ENCODE measurements at regions not wholly inside any gene's neighbourhood (a gene's known extent, or its start where the extent isn't known, plus 50 kb on each side); places are given as distances from the start of the nearest gene placed in this dataset.

DNA sequence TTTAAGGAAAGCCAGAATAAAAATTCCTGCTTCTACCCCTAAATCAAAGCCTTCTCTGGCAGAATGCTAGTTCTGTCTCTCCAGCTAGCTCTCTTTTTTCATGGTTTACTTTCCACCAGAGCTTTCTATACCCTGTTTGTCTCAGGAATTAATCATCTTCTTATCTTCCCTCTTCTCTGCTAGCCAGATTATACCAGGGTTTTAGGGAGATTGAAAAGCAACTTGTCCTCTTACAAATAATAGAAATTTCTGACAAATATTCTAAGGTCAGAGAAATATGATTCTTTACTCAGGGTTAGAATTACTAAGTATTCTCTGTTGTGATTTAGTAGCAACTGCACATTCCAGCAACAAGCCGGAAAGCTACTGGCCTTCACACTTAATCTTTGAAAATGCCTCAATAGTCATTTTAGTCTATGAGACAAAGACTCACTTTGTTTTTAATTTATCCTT, 166.4 kb downstream of the TANC2 start:
- DNase-seq (ENCODE audit: low read depth) = no peak

DNA sequence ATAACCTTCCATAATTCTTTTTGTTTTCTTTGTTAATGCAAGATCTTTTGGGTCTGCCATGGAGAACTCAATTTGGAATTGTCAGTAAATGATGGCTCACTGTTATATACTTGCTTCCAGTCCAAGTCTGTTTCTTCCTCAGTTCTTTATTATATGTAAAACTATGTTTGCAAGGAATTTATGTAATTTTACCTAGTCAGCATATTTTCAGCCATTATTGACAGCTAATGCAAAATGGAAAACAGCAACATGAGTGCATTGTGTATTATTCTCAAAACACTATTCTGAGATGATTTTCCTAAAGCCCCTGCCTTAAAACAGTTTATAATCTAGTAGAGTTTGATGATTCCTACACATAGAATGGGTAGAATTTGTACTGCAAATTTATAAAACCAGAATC, 167.5 kb downstream of the TANC2 start:
- no peak for DNase-seq (ENCODE audit: low read depth)

GRCh38 chr17:63134867-63135266, 168.8 kb downstream of the TANC2 start:
- DNase-seq (ENCODE audit: low read depth) = no peak

DNA sequence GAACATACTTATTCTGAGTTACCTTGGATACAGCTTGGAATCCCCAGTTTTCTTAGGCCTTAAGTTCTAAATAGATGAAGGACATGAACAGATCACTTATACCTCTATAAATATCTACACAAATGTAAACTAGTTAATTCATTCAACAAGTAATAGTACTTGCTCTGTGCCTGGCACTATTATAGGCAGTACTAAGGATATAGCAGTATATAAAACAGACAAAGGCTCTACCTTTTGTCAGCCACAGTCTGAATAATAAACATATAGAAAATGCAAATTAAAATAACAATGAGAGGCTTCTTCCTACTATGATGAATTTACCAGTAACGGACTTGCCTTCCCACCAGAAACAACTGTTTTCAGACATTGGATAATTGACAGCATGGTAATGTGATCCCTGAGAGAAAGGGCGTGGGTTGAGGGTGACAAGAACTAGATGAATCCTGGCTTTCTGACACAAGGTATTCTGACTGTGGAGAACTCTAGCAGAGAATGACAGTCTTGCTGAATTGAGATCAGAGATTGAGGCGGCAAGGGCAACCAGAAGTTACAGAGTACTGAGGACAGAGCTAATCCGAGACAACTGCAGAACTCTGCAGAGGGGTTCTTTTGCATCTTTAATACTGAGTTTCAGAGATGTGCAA, 170.5 kb downstream of the TANC2 start:
- no peak for DNase-seq (ENCODE audit: low read depth)

DNA sequence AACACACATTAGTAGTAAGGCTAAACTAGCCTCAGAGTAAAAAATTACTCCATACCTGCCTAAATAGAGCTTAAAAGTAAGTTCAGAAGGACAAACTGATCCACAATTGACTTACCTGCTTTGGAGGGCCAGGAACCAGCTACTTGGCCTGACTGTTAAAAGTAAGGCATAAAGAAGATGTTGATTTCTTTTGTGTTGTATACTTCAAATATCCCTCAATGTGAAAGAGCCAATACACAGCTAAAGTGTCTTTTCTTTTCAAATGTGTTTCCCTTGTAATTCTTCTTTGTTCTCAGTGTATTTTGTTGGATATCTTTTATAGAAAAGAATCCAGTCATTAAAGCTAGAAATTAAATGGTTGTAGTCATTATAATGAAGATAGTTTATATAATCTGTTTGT, 171.1 kb downstream of the TANC2 start:
- DNase-seq (ENCODE audit: low read depth) = no peak

DNA sequence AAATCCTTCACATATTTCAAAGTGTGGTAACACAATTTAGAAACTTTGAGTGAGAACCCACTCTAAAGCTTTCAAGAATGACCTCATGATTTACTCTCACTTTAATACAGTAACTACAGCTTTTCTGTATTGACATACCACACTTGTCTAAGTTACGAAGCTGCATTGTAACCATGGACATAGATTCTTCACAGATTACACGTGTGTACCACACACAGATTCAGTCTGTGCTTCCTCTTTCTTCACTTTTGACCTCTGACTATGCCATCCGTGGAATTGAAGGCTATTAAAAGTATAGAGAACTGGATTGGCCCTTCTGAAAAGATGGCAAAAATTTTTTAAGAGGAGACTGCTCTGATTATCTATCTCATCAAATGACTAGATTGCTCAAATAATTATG, 172.7 kb downstream of the TANC2 start:
- no peak for DNase-seq (ENCODE audit: low read depth)

- no peak for DNase-seq (ENCODE audit: low read depth)
Observed at GRCh38 chr17:63139356-63139755, 173.3 kb downstream of the TANC2 start.

GRCh38 chr17:63140255-63140654, 174.2 kb downstream of the TANC2 start:
- DNase-seq (ENCODE audit: low read depth) = no peak

DNA sequence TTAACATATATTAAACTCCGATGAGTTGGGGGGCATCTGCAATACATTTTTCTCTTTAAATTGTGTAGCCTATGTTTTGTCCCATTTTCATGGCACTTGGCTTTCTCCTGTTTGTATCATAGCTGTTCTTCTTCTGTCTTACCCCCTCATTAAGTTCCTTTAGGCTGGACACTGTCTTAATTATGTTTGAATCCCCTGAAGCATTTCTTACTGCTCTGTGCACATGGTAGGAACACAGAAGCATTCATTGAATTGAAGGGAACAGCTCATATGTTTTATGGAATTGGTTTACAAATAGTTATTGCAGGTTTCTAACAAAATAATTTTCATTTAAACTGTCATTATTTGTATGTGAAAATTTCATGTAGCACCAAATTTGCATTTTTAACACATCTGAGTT, 176.8 kb downstream of the TANC2 start:
- no peak for DNase-seq (ENCODE audit: low read depth)

DNA sequence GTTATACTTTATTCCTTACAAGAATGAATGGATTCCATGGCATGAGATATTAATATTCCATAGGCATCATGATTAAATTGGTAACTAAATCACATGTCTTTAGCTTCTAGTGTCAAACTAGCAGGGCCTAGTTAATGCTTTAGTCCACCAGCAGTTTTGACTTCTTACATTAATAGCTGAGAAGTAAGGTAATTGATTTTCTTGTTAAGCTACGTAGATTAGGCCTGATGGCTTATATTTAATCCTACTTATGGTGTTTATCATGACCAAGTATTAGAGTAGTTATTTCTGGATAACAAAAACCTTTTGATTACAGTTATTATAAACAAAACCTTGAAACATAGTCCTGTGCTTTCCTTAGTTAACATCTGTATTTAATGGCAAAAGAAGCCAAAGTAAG, 184.5 kb downstream of the TANC2 start:
- no peak for DNase-seq (ENCODE audit: low read depth)

- no peak for DNase-seq (ENCODE audit: low read depth)
Observed at GRCh38 chr17:63150994-63151464, 185.0 kb downstream of the TANC2 start.

DNA sequence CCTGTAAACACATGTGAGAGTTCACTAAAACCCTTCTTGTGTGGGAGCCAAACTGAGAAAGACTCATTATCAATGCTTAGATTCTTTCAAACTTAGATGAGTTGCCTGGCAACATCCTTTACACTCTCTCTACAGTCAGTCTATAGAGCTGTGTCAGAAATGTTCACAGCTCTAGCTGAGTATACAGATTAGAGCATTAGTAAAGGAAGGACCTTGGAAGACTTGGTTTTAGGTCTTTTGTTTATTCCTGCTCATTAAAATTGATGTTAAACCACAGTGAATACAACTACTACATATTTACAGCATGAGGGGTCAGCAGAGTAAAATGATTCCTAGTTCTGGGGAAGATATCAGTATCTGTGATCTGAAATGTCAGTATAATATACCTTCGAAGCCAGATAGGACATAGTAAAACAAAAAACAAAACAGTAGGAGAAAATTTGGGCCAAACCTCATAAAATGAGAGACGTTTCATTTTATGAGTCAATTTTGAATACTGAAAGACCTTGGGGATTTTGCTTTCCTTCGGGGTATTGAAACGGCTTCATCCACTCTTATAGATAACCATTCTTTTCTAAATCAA, 186.0 kb downstream of the TANC2 start:
- DNase-seq (ENCODE audit: low read depth) = no peak

- DNase-seq (ENCODE audit: low read depth) = no peak
Observed at GRCh38 chr17:63153488-63153887, 187.5 kb downstream of the TANC2 start.

GRCh38 chr17:63154586-63155244, 188.7 kb downstream of the TANC2 start:
- no peak for DNase-seq (ENCODE audit: low read depth)

DNA sequence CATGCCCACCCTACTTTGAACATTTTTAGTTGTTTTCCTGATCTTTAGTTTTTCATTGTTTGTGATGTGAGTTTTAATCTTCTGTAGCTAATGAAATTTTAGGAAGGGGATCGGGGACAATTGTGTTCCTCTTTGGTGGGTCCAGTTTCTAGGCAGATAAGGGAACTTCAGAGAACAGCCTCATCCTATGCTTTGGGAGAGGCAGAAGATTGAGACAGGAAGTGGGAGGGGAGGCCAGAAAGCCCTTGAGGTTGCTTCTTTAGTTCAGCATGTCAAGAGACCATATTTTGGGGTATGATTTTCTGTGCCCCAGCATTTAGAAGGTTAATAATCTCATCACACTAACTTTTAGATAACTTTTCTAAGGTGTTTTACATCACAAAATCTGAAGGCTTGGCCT, 191.0 kb downstream of the TANC2 start:
- no peak for DNase-seq (ENCODE audit: low read depth)

DNA sequence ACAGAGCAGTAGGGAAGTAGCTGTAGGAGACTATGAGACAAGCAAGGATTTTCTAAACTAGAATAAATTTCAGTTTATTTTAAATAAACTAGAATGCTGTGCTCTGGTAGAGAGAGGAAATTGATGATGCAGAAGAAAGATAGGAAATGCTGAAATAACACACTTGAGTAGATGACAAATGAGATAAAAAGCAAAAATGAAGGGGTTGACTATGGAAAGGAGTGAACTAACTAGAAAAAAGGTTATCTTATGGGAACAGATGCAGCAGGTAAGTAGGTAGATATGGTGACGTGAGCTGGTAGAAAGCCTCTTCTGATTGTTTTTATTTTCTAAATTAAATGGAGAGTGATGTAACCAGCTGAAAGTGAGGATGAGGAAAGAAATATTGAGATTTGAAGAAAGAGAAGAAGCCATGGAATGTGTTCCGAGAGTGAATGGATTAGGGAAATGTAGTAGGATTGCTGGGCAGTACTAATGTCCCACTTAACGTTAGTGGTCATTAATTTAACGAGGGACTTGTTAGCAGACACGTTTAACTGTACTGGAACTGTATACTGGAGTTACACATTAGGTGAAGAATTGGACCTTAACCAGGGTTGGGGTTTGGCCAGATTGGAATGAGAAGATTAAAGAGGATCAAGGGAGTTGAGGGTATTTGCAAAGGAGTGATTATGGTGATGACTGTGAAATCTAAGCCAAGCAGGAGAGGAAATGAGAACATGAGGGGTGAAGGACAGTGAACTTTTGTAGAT, 196.5 kb downstream of the TANC2 start:
- DNase-seq (ENCODE audit: low read depth) = no peak

GRCh38 chr17:63163158-63163520, 197.1 kb downstream of the TANC2 start:
- no peak for DNase-seq (ENCODE audit: low read depth)

GRCh38 chr17:63165400-63165799, 199.4 kb downstream of the TANC2 start:
- no peak for DNase-seq (ENCODE audit: low read depth)

DNA sequence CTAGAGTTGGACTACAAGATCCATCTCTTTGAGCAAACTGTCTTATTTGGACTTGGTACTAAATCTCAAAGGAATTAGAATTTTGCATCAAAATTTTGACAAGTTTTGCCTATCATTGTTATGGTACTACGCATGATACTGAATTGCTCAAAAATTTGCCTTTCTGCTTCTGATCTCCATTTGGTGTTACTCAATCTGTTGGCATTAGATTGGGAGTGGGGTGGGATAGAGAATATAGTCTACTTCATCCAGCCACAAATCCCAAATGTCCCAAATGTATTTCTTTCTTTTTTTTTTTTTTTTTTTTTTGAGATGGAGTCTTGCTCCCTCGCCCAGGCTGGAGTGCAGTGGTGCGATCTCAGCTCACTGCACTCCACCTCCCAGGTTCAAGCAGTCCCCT, 204.8 kb downstream of the TANC2 start:
- no peak for DNase-seq (ENCODE audit: low read depth)

DNA sequence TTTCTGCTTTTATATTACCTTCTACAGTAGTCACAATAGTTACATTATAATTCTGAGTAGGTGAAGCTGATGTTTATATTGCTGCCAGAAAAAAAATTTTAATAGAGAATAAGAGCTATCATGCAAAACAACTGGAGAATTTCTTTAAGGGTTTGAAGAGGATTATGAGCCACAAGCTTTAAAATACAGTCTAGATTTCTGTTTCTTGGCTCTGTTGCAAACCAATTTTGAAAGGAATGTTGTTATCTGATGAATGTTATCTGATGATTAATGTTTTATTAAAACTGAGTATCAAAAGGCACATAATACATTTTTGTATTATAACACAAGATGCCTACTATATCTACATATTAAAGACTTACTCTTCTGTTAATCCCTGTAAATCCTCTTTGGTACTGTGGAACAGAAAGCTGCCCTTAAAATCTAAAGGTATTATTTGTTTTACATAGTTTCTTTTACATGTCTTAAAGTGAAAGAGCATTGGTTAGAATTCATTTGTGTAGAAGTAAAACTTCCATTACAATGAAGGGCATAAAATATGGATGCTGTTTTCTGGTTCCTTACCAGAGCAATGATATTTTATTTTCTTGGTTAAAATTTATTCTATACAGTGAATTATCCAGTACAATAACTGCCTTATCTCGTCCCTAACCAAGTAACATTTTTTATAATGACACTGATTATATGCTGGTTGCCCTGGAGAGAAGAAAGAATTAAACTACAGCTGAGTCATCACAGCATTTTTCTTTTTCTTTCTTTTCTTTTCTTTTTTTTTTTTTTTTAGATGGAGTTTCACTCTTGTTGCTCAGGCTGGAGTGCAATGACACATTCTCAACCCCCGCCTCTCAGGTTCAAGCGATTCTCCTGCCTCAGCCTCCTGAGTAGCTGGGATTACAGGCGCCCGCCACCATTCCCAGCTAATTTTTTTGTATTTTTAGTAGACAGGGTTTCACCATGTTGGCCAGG, 205.7 kb downstream of the TANC2 start:
- DNase-seq (ENCODE audit: low read depth) = no peak

DNA sequence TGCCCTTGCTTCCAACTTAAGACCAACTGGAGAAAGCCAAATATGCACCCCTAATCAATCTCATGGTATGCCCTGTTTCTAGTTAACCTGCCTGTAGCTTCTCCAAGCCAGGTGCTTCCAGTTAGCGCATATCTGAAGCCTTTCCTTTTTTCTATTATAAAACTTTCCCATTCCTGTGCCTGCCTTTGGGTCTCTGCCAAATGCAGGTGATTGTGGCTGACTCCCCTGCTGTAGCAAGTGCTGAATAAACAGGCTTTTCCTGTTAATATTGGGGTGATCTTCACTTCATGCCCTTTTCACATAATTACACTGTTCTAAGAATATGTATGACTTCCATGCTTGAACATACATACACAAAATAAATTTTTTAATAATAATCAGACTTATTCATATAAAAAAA, 207.4 kb downstream of the TANC2 start:
- no peak for DNase-seq (ENCODE audit: low read depth)

GRCh38 chr17:63173903-63174302, 207.9 kb downstream of the TANC2 start:
- no peak for DNase-seq (ENCODE audit: low read depth)

Data from activated T-cell treated with anti-CD3 and anti-CD28 coated beads for 48 hours (primary cell).